ENCODE measurements at regions not wholly inside any gene's neighbourhood (a gene's known extent, or its start where the extent isn't known, plus 50 kb on each side); places are given as distances from the start of the nearest gene placed in this dataset.

- no peak for ATAC-seq
Observed at GRCh38 chr12:58496411-58497190, 423.7 kb downstream of the LRIG3 start.

GRCh38 chr12:58500399-58500798 is 419.9 kb downstream of the LRIG3 start:
- ATAC-seq, result no peak

DNA sequence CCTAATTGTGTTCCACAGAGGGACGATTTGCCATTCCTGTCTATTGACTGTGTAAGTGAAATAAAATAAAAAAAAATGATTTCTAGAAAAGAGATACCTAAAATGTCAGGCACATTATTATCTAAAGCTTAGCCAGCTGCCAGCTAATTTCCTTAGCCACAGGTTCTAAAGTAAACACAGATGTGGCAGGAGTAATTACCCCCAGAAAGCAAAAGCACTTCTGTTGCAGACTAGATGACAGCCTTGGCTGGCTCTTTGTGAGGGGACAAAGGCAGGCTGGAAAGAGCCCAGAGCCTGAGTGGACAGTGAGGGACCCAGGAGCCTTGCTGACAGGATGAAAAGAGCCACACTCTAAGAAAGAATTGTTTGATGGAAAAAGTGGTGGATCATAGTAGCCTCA is 418.1 kb downstream of the LRIG3 start:
- ATAC-seq, result no peak

DNA sequence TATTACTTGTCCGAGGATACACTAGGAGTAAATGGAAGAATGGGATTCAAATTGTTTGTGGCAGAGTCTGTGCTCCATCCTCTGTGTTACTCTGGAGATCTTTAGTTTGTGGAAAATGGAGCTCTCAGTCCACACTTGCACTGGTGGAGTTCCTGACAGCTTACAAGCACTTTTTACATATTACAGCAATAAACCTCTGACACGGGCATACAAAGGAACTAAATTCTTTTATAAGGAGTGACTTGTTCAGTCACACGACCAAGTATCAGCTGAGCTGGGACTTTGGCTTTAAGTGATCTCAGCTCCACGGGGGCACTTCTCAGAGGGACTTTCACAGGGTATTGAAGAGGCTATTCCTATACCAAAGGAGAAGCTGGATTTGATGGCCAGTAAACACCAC is 417.5 kb downstream of the LRIG3 start:
- no peak for ATAC-seq

- ATAC-seq, result no peak
Observed at GRCh38 chr12:58503731-58504130, 416.6 kb downstream of the LRIG3 start.

DNA sequence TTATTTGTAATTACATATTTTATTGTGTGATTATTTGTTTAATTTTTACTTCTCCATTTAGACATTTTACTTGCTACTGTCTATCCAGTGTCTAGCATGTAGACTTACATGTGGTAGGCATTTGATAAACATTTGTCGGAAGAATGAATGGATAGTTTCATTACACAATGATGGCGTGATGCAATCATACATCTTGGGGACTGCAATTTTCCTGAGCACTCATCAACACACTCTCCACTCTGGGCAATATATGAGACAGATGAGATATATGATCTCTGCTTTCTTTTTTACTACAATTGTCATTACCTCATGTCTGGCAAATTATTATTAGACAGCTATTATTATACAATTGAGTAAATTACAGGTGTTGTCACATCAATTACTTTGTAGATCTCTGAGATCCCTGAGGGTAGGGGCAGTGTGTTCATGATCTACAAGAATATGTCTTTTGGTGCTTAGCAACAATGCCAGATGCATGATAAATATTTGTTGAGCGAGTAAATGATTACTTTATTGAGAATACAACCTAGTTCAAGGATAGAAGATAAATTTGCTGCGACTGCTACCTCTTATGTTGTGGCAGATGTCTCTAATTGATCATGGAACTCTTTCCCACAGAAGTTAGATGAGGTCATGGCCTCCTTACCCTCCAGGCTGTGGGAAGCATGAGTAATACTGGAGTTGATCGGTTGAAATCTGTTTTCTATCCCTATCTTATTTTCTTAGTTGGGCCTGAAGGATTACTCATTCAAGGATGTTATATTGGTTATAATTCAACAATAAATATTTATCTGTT is 416.0 kb downstream of the LRIG3 start:
- no peak for ATAC-seq

DNA sequence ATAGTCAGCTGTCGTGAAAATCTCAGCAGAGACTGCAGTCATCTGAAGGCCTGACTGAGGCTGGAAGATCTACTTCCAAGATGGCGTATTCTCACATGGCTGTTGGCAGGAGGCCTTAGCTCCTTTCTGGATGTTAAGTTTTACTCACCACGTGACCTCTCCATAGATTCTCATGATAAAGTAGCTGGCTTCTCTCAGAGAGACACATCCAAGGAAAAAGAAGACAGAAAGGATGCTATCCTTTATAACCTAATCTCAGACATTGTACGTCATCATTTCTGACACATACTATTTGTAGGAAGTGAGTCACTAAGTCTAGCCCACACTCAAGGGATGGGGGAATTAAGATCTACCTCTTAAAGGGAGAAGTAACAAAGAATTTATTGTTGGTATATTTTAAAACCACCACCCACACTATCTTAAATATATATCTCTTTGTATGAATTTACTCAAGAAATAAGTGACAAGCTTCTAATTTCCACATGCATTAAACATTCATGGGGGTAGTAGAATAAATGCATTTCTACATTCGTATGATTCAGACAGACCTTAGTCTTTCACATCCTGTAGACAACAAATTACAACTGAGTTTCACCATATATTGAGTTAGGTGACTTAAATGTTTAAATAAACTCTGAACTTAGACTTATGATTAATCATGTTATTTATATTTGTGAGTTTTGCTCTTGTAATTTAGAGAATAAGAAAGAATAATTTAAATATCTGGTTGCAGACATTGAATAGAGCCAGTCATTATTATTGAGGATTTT is 411.0 kb downstream of the LRIG3 start:
- ATAC-seq, result no peak

DNA sequence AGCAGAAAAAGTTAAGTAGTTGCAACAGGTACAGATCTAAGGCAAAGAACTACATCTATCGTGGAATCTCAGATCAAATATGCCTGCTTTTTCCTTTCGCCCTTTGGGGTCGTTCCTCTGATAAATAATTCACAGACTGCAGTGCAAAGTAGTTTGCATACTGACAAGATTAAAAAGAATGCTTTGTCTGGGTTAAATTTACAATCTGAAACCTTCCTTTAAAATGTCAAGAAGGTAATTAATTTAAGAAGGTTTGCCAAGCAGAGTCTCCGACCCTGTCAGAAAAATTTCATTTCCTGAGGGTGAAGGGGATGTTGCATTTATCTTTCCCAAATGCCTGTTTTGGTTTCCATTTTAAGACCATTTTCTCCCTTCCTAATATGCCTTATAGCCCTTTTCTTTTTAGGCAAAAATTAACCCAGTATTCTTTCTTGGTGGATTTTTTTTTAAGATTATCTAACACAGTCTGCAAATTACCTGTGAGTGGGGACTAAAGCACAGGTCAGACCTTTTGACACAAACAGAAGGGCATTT is 406.9 kb downstream of the LRIG3 start:
- no peak for ATAC-seq

DNA sequence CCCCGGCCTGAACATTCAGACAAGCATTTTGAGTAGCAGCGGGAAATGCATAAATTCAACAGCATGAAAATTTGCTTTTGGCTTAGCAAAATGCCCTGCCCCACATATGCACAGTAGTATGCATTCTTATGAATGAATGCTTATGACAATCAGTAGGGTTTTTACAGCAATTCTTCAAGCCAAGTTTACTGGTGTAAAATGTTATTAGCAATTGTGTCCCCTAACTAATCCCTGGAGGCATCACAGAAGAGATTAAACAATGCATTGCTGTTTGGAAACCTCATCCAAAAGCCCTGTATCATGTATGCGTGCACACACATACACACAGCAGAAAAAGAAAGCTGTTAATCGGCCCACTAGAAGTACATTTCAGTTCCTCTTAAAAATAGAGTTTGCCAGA is 406.5 kb downstream of the LRIG3 start:
- no peak for ATAC-seq

- ATAC-seq, result no peak
Observed at GRCh38 chr12:58519839-58520238, 400.5 kb downstream of the LRIG3 start.

DNA sequence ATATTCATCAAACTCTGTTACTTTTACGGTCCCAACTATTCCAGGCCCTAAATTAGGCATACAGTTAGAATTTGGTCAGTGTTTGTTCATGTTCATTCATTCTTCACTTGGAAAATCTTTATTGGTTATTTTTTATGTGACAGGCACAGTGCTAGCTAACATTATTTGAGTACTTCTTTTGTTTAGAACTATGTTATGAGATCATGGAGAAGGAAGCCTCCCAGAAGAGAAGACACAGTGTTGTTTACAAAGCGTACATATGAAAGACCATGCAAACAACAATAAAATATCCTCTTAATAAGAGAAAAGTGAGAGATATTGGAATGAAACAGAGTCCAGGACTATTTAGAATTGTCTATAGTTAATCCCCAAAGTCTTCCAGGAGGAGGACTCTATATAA is 399.2 kb downstream of the LRIG3 start:
- ATAC-seq, result no peak

- ATAC-seq, result no peak
Observed at GRCh38 chr12:58521796-58522195, 398.5 kb downstream of the LRIG3 start.

DNA sequence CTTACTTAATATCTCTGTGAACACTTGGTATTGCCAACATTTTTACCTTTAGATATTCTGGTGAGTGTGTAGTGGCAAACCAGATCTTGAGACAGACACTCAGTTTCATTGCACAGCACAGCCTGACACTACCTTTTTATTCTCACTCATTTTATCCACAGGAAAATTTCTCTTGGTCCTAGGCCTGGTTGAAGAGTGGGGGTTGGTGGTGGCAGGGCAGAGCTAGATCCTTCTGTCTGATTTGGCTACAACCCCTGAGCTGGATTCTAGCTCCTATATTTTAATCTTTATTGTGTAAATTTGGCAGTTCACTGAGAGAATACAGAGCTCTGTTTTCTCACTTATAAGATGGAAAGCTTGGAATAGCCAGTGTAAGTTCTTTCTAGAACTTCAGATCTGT is 396.9 kb downstream of the LRIG3 start:
- ATAC-seq, result no peak

- ATAC-seq, result no peak
Observed at GRCh38 chr12:58528271-58528670, 392.0 kb downstream of the LRIG3 start.

DNA sequence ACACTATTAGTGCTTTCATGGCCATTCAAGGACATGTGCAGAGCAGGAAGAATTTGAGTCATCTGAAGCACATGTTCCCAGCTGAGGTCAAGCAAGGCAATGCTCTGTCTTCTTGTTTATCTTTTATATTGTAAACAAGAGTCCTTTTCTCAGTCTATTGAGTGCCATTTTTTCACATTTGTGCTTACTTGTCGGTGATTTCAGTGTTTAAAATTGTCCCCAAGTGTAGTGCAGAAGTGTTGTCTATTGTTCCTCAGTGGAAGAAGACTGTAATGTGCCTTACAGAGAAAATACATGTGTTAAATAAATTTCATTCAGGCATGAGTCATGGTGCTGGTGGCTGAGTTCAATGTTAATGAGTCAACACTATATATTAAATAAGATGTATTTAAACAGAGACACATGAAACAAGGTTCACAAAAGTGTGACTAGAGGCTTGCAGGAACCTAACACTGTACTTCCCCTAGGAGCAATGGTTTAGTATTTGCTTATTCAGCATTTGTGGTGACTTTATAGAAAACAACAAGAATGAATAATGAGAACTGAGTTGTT is 391.1 kb downstream of the LRIG3 start:
- peak; percentile 94 for ATAC-seq

- ATAC-seq, result peak; percentile 34
Observed at GRCh38 chr12:58529897-58530741, 390.2 kb downstream of the LRIG3 start.

GRCh38 chr12:58530742-58531062 is 389.6 kb downstream of the LRIG3 start:
- ATAC-seq, result no peak

GRCh38 chr12:58532855-58533608 is 387.3 kb downstream of the LRIG3 start:
- ATAC-seq, result no peak

- ATAC-seq, result no peak
Observed at GRCh38 chr12:58533652-58534051, 386.7 kb downstream of the LRIG3 start.

DNA sequence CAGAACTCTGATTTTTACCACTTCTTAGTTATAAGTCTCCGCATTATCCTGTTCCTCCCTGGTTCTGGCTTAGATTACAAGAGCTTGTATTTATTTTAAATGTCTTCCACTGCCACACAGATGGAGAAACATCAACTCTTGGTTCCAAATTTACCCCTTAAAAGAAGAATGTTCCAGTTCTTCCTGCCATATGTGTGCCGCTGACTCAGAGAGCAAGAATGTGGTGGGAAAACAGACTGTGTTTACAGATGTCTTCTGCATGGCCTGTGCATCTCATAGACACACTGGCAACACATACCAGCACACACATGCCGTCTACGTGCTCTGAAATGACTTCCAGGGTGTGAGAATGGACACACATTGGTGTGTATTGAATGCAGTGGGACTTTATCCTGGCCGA is 383.0 kb downstream of the LRIG3 start:
- no peak for ATAC-seq

- no peak for ATAC-seq
Observed at GRCh38 chr12:58539295-58539694, 381.0 kb downstream of the LRIG3 start.

Measured in esophagus mucosa (tissue), 1 donor.